ENCODE measurements at regions not wholly inside any gene's neighbourhood (a gene's known extent, or its start where the extent isn't known, plus 50 kb on each side); places are given as distances from the start of the nearest gene placed in this dataset.
A peak's percentile ranks its signal among the peaks of the same experiment; 100 is the strongest.

DNA sequence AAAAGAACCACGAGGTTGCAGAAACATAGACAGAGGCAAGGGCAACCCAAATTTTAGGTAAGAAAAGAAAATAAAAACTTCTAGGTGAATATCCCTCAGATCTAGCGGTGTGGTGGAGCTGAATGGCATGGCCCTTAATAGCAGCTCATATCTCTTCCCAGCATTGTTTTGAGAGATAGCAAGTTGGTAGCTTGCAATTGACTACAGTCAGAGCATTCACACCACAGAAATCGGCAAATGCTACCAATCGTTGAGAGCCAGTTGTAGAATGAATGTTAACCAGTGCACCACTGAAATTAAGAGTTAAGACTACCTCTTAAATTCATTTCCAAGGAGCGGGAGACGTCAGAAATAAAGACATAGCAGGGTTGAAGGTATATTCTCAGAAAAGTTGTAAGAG is 184.0 kb upstream of the KIT start:
- no peak for DNase-seq (ENCODE audit: missing footprints)
- intact Hi-C loops (cut with DNase I), result no loop called here
- ATAC-seq, result no peak

DNA sequence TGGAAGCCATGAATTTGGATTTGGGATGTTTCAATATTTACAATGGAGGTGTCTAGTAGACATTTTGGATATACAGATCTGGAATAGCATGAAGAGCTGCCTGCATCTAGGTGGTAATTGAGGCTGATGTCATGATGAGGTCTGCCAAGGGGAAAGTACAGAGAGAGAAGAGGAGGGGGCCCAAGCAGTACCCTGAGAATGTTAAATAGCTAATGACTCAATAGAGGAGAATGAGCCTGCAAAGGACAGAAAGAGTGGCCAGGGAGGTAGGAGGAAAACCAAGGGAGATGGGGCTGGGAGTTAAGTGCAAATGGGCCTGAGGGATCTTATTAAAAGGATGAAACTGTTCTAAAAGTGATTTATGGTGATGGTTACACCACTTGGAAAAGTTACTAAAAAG is 182.2 kb upstream of the KIT start:
- ATAC-seq (no peak), DNase-seq (ENCODE audit: missing footprints) (no peak)
- intact Hi-C loops (cut with DNase I), result no loop called here

DNA sequence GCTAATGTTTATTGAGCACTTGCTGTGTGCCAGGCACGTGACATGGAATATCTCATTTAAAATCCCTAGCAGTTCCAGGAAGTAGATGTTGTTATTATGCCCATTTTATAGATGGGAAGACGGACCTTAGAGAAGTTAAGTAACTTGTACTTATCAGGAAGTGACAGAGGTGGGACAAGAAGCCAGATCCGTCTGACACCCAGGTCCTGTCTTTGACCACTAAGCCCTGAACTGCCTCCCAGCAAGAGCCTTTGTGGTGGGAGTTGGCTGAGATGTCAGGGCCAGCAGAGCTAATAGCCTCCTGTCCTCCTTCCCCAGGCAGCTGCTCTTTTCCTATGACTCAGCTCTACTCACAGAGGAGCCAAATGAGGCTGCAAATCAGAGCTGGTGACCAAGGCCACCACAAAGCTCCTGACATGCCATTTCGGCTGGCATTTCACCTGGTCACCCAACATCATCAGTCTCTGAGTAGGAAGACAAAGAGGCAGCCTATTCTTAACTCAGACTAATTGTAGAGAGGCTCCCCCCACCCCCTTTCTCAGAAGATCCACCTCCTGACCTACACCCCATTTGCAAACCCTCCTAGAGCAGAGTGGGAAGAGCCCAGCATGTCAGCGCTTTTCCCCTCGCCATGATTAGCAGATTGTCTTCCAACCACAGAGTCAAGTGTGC is 175.1 kb upstream of the KIT start:
- DNase-seq (ENCODE audit: missing footprints), result no peak
- intact Hi-C loops (cut with DNase I), result no loop called here
- no peak for ATAC-seq

DNA sequence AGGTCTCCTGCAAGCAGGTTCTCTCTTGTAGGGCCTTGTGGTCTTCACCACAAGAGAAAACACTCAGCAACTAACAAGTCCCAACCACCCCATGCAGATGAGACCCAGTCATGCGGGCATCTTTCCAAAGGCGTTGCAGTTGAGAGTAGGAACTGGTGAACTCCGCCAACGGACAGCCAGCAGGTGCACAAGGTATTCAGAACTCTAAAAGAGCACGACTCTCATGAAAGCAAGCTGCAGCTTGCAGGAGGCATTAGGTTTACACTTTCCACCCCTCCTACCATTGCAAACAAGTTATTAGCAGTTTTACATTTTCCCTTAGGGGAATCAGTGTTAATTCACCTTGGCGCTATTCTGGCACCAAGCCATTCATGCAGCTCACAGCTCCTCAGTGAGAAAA is 173.4 kb upstream of the KIT start:
- ATAC-seq, result no peak
- intact Hi-C loops (cut with DNase I), result no loop called here
- no peak for DNase-seq (ENCODE audit: missing footprints)

DNA sequence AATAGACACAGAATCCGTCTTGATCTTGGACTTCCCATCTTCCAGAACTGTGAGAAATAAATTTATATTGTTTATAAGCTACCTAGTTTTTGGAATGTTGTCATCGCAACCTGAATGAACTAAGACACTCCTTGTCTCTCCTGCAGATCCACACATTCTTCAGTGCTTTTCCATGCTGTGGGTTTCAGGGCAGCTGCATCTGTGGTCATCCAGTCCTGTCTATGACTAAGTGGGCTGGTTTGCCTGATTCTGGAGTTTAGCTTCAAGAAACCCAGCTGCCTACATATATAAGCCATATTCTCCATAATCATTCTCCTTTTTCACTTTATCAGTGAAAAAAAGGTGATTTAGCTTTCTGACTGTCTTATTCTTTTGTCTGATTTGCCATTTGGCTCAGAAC is 170.3 kb upstream of the KIT start:
- ATAC-seq (no peak), DNase-seq (ENCODE audit: missing footprints) (no peak)
- intact Hi-C loops (cut with DNase I), result no loop called here

DNA sequence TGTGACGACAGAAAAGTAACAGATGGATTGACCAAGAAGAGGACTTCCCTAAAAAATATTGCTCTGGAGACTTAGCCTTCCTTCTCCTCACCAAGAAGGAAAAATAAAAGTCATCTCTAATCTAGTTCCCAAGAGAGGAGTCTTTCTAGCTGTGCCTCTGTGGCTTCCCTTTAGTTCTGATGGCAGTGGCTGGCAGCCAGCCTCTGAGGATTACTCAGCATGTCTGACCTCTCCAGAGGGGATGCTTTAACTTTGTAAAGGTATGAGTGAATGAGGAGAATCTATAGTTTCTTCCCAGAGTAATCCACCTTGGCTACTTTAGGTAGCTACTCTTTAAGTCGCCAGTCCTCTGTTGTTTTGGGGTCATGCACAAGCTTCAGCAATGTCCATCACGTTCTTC is 163.9 kb upstream of the KIT start:
- ATAC-seq (no peak), DNase-seq (ENCODE audit: missing footprints) (no peak)
- intact Hi-C loops (cut with DNase I), result no loop called here

DNA sequence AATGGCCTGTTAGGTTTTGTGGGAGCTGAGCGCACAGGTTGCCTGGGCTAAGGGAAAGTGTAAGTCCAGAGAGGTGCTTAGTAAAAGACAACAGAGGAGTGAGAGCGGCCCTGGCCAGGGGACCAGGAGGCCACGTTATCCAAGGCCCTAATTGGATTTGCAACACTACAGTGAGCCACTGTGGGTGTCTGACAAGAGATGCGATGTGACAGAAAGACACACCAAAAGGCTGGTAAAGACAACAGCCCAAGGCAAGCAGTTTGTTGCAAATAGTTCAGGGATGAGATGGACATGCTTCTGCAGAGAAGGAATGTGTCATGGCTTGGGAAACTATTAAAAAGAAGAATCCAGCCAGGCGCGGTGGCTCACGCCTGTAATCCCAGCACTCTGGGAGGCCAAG is 162.7 kb upstream of the KIT start:
- no peak for ATAC-seq
- intact Hi-C loops (cut with DNase I), result no loop called here
- no peak for DNase-seq (ENCODE audit: missing footprints)

DNA sequence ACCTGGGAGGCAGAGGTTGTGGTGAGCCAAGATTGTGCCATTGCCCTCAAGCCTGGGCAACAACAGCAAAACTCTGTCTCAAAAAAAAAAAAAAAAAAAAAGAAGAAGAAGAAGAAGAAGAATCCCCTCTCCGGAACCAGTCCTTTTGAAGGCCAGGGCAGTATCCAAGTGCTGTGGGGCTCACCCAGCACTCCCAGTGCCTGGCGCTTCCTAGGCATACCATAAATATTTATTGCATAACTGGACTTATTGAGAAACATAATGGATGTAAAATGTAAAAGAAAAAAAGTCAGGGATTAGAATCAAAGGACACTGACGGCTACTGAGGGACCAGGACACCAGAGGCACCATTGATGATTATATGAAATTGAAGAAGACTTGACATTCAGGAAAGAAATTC is 162.1 kb upstream of the KIT start:
- no peak for DNase-seq (ENCODE audit: missing footprints)
- intact Hi-C loops (cut with DNase I), result no loop called here
- ATAC-seq, result no peak

DNA sequence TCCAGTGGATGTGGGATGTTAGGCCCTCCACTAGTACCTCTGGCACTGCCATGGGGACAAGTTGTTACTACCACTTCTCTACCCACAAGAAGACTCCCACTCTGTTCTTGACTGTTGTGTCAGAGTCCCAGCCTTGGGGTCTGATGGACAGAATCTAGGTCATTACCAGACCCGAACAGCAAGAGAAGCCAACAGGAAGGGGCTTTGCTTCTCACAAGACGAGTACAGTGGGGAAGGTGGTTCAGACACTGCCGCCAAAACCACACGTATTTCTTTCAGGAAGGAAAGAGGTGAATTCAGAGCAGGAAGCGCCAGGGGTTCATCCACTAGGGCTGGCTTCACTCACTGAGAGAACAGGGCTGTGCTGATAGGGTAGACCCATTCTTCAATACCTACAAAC is 161.3 kb upstream of the KIT start:
- no peak for ATAC-seq
- no peak for DNase-seq (ENCODE audit: missing footprints)
- intact Hi-C loops (cut with DNase I), result no loop called here

DNA sequence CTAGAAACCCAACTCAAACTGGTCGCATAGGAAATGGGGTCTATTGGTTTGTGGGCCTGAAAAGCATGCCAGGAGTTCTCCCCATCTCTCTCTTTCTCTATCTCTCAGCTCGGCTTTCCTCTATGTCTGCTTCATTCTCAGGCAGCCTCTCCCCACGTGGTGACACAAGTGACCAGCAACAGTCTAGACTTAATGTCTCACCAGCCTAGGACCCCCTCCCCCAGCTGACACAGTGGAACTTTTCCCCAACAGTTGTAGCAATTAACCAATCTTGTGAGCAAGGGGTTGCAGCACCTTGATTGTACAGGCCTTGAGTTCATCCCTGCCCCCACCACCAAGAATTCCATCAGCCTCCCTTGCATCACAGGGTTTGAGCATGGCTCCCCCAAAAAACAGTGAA is 159.8 kb upstream of the KIT start:
- ATAC-seq (no peak), DNase-seq (ENCODE audit: missing footprints) (no peak)
- intact Hi-C loops (cut with DNase I), result no loop called here

DNA sequence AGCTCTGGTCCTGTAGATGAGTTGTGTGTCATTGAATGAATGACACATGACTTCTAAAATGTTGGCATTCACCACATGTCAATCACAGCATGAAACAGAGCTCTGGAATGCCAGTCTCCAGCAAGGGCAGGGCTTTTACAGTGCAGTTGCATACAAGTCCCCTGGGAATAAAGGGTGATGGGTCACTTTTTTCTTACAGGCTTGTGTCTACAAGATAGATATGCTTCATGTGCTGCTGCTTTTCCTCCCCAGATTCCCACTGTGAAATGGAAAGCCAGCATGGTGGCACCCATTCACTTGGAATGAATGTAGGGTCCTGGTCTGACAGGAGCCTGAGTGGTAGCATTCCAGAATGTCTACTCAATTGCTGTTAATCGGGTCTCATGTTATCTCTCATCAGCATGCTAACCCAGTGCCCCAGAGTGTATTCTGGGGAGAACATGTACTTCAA is 159.1 kb upstream of the KIT start:
- intact Hi-C loops (cut with DNase I), result no loop called here
- ATAC-seq, result no peak
- DNase-seq (ENCODE audit: missing footprints), result no peak

DNA sequence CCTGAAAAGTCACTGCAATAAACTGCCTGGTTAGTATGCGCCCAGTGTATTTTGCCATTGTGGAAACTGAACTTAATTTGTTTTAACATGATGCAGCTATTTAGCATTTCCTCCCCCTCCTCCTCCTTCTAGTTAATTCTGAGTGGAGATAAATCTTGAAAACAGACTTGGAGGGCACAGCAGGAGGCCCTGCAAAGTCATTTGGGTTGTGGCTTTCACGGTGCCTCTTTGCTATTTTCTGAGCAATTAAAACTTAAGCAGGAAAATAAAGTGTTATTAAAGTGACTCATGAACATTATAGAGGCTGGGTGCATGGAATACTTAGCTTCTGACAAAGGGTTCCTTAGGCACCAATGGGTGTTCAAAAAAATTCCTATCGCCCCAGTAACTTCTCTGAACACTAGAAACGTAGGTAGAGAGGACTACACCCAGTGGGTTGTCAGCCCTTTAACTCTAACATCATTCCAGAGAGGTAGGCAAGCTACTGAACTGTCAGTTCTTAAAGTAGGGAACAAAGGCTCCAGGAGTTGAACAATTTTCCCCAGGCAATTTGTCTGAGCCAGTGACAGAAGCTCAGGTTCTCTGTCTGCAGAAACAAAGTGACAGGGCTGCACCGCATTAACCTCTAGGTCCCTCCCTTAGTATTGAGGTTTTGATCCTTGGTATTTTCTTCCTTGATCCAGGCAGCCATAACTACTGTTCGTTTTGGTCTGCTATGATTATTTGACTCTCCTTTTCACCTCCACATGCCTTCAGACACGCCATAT is 158.3 kb upstream of the KIT start:
- no peak for ATAC-seq
- intact Hi-C loops (cut with DNase I), result no loop called here
- DNase-seq (ENCODE audit: missing footprints), result no peak

DNA sequence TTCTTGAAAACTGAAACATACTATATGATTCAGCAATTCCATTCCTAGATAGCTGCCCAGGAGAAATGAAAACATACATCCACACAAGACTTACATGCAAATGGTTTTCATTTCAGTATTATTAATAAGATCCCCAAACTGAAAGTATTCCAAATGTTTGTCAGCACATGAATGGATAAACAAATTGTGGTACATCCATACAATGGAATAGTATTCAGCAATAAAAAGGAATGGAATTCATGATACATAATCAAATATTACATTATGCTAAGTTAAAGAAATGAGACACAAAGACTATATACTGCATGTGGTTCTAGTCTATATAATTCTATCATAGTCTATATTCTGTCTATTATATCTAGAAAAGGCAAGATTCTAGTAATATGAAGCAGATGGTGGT is 152.4 kb upstream of the KIT start:
- ATAC-seq (no peak), DNase-seq (ENCODE audit: missing footprints) (no peak)
- intact Hi-C loops (cut with DNase I), result no loop called here

DNA sequence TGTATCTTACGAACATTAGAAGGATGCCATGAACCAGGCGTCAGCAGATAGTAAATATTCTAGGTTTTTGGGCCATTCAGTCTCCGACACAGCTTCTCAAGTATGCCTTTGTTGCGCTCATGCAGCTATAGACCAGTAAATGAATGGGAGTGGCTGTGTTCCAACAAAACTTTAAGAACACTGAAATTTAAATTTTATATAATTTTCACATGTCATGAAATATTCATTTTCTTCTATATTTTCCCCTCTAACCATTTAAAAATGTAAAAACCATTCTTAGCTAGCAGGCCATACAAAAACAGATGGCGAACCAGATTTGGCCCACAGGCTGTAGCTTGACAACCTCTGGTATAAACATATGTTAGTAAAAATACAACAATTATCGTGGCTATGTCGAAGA is 151.8 kb upstream of the KIT start:
- intact Hi-C loops (cut with DNase I), result no loop called here
- DNase-seq (ENCODE audit: missing footprints) (no peak), ATAC-seq (no peak)

DNA sequence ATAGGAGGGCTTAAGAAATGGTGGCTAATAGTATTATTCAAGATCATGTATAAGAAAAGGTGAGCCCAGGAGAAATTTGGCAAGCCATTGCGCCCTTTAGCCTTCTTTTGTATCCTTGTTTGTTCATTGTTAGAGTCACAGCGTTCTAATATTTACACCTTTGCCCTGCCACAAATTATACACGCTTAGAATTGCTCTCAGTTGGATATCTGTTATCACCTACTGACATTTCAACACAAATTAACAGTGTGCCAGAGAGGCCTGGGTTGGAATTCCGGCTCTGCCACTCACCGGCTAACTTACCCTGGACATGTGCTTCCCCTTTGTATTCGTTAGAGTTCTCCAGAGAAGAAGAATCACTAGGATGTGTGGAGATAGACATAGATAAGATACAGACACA is 148.7 kb upstream of the KIT start:
- DNase-seq (ENCODE audit: missing footprints), result no peak
- intact Hi-C loops (cut with DNase I), result no loop called here
- ATAC-seq, result peak; percentile 26

DNA sequence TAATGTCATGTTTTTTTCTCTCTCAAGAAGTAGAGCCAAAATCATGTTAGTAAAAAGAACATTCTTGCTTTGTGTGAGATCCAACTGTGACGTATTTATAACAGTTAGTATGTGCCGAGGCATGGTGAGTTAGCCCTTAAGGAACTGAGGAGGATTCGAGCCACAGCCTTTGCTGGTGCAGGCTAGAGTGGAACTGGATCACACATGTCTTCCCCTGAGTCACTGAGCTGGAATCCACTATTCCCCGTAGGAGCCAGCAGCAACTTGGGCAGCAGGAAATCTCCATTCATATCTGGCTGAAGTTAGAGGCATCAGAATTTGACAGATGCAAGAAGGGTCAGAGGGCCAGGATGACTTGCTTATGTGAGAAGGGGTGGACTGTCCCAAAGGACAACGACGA is 144.6 kb upstream of the KIT start:
- ATAC-seq (peak; percentile 94), DNase-seq (ENCODE audit: missing footprints) (no peak)
- intact Hi-C loops (cut with DNase I), result no loop called here

DNA sequence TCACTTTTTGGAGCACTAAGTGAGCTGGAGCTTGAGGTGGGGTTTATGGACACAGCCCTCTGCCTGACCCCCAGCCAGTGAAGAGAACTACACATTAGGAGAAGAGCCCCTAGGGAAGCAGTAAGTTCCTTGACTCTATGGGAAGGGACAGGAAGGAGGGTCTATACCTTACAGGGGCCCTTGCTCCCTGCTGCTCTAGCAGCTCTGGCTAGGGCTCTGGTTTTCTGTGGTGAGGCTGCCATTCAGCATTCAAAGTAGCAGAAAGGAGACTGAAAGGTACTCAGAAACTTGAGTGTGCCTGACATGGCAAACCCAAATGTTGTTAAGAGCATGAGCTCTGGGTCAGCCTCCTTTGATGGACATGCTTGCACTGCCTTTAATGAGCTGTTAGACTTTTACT is 144.0 kb upstream of the KIT start:
- DNase-seq (ENCODE audit: missing footprints) (no peak), ATAC-seq (no peak)
- intact Hi-C loops (cut with DNase I), result no loop called here

DNA sequence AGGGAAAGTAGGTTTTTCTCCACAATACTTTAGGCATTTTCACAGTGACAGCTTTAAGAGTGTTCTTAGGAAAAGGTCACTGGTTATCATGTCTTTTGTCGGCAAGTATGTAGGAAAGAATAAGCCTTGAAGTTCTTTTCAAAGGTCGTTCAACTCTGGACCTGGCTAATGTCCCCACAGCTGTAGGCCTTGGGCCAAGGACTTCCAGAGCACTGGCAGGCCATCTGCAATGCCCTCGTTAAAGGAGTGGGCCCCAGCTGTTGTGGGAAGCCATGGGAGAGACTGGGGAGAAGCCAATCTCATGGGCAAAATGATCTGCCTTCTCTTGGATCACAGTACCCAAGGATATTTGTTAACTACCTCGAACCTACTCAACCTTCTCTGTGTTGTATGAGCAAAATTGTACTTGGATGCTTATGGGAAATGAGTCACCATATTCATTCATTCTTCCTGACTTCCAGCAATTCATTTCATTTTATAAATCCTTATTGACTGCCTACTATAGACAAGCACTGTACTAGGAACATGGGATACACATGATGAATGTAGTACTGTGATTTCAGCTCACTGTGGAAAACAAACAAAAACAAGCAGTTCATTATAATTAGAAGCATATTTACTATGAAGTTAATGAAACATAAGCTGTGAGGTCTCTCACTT is 141.1 kb upstream of the KIT start:
- intact Hi-C loops (cut with DNase I), result no loop called here
- ATAC-seq (no peak), DNase-seq (ENCODE audit: missing footprints) (no peak)

DNA sequence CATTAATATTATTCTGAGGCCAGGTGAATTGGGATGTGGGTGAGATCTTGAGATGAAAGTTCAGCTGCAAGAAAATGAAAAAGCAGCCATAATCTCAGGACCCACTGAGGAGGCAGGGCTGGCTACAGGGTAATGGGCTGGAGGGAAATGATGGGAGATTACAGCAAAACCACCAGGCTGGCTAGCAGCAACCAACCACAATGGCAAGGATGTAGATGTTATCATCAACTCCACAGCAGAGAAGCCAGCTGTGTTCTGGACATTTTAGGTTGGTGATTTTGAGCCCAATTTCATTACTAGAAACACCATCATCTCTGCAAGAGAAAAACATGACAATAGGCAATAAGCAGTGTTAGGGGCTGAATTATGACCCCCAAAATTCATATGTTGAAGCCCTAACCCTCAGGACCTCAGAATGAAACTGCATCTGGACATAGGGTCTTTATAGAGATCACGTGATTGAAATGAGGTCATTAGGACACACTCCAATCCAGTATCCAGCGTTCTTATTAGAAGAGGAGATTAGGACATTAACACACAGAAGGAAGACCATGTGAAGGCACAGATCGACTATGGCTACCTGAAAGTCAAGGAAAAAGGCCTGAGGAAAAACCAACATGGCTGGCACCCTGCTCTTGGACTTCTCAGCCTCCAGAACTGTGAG is 139.8 kb upstream of the KIT start:
- ATAC-seq (no peak), DNase-seq (ENCODE audit: missing footprints) (no peak)
- intact Hi-C loops (cut with DNase I), result no loop called here

DNA sequence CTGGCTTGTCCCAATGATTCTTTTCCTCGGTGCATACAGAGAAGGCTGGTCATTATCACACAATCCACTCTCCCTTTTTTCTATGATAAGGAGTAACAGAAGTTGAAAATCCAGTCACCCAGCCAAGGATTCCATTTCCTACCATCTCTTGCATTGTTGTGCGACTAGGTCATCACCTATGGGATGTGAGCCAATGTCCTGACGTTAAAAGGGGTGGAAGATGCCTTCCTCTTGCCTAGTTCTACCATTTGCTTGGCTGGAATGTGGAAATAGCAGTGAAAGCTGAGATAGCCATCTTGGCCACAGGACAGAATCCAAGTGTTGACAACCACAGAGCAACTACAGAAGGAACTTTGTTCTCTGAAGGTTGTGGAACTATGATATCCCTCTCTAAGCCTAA is 132.2 kb upstream of the KIT start:
- peak; percentile 31 for ATAC-seq
- intact Hi-C loops (cut with DNase I), result no loop called here
- no peak for DNase-seq (ENCODE audit: missing footprints)
